ENCODE measurements at regions not wholly inside any gene's neighbourhood (a gene's known extent, or its start where the extent isn't known, plus 50 kb on each side); places are given as distances from the start of the nearest gene placed in this dataset.

GRCh38 chr12:131349397-131350127 is 361.3 kb upstream of the SFSWAP start:
- H3K4me3 ChIP-seq (ENCODE audit: low read length), result no peak overlapping the region
- H3K27ac ChIP-seq (ENCODE audit: low read length), result no peak overlapping the region
- H3K9me3 ChIP-seq (ENCODE audit: control insufficient read depth, low read length), result no peaks in the 10 kb centered on the region
- ATAC-seq (no peak), DNase-seq (no peak)
- no peaks in the 10 kb centered on the region for H3K4me1 ChIP-seq (ENCODE audit: control insufficient read depth, insufficient read depth, low read length)
- H3K27me3 ChIP-seq (ENCODE audit: control insufficient read depth, insufficient read depth), result no peaks in the 10 kb centered on the region
- 83% methylated on average over 20 of the region's 20 CpGs for WGBS
- intact Hi-C loops (cut with DNase I), result loop anchor here in 1 of 4 donors (5.0 kb wide), 1 partner anchor 273 kb away; no protein-coding TSS in a partner anchor

DNA sequence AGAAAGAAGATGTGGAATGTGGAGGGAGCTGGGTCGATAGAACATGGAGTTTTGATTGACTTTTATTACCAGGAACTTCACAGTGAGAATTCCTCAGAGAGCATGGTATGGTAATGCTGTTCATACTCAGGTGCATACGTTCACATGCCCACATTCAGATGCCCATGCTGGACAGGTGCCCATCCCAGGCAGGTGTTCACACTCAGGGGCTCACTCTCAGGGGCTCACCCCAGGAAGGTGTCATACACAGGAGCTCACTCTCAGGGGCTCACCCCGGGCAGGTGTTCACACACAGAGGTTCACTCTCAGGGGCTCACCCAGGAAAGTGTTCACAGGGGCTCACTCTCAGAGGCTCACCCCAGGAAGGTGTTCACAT is 360.0 kb upstream of the SFSWAP start:
- no peak overlapping the region for H3K4me3 ChIP-seq (ENCODE audit: low read length)
- no peaks in the 10 kb centered on the region for H3K27me3 ChIP-seq (ENCODE audit: control insufficient read depth, insufficient read depth)
- no peaks in the 10 kb centered on the region for H3K9me3 ChIP-seq (ENCODE audit: control insufficient read depth, low read length)
- no peak overlapping the region for H3K27ac ChIP-seq (ENCODE audit: low read length)
- DNase-seq, result no peak
- no peaks in the 10 kb centered on the region for H3K4me1 ChIP-seq (ENCODE audit: control insufficient read depth, insufficient read depth, low read length)
- ATAC-seq, result no peak
- intact Hi-C loops (cut with DNase I), result no loop called here
- WGBS, result 83% methylated on average over 3 of the region's 3 CpGs

GRCh38 chr12:131351319-131352028 is 359.4 kb upstream of the SFSWAP start:
- H3K9me3 ChIP-seq (ENCODE audit: control insufficient read depth, low read length), result no peaks in the 10 kb centered on the region
- DNase-seq, result no peak
- H3K27me3 ChIP-seq (ENCODE audit: control insufficient read depth, insufficient read depth), result no peaks in the 10 kb centered on the region
- H3K4me3 ChIP-seq (ENCODE audit: low read length), result no peak overlapping the region
- ATAC-seq, result no peak
- intact Hi-C loops (cut with DNase I), result no loop called here
- H3K27ac ChIP-seq (ENCODE audit: low read length), result no peak overlapping the region
- 82% methylated on average over 5 of the region's 5 CpGs for WGBS
- H3K4me1 ChIP-seq (ENCODE audit: control insufficient read depth, insufficient read depth, low read length), result no peaks in the 10 kb centered on the region

- Histone ChIP-seq H3K4me3 (ENCODE audit: low read length) (no peak overlapping the region), H3K27me3 (ENCODE audit: control insufficient read depth, insufficient read depth) (no peaks in the 10 kb centered on the region), H3K27ac (ENCODE audit: low read length) (no peak overlapping the region), H3K9me3 (ENCODE audit: control insufficient read depth, low read length) (no peaks in the 10 kb centered on the region), H3K4me1 (ENCODE audit: control insufficient read depth, insufficient read depth, low read length) (no peaks in the 10 kb centered on the region)
- DNase-seq (no peak), ATAC-seq (no peak)
- intact Hi-C loops (cut with DNase I), result no loop called here
- WGBS, result 90% methylated on average over 21 of the region's 21 CpGs
Measured at GRCh38 chr12:131352296-131352900, 358.5 kb upstream of the SFSWAP start.

GRCh38 chr12:131353376-131353775 is 357.5 kb upstream of the SFSWAP start:
- intact Hi-C loops (cut with DNase I), result no loop called here
- ATAC-seq (no peak), DNase-seq (no peak)
- no peaks in the 10 kb centered on the region for H3K4me1 ChIP-seq (ENCODE audit: control insufficient read depth, insufficient read depth, low read length)
- 64% methylated on average over 2 of the region's 2 CpGs for WGBS
- H3K27me3 ChIP-seq (ENCODE audit: control insufficient read depth, insufficient read depth), result no peaks in the 10 kb centered on the region
- H3K4me3 ChIP-seq (ENCODE audit: low read length), result no peak overlapping the region
- no peaks in the 10 kb centered on the region for H3K9me3 ChIP-seq (ENCODE audit: control insufficient read depth, low read length)
- H3K27ac ChIP-seq (ENCODE audit: low read length), result no peak overlapping the region

DNA sequence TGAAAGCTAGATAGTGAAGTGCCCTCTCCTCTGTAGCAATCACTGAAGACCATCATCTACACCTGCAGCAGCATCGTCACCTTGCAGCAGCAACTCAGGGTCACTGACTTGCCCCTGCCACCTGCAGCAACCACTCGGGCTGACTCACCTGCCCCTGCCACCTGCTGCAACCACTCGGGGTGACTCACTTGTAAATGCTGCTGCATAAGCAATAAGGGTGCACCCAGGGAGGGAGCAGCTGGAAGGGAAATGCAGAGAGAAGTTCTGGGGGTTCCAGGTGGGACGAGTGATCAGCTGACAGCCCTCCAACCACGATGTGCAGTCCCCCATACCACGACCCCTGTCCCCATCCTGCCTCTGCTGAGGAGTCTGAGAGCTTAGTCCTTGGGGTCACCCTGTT is 357.1 kb upstream of the SFSWAP start:
- WGBS, result 69% methylated on average over 6 of the region's 6 CpGs
- Histone ChIP-seq H3K4me3 (ENCODE audit: low read length) (no peak overlapping the region), H3K9me3 (ENCODE audit: control insufficient read depth, low read length) (no peaks in the 10 kb centered on the region), H3K27me3 (ENCODE audit: control insufficient read depth, insufficient read depth) (no peaks in the 10 kb centered on the region), H3K4me1 (ENCODE audit: control insufficient read depth, insufficient read depth, low read length) (no peaks in the 10 kb centered on the region), H3K27ac (ENCODE audit: low read length) (no peak overlapping the region)
- DNase-seq (no peak), ATAC-seq (no peak)
- intact Hi-C loops (cut with DNase I), result no loop called here

DNA sequence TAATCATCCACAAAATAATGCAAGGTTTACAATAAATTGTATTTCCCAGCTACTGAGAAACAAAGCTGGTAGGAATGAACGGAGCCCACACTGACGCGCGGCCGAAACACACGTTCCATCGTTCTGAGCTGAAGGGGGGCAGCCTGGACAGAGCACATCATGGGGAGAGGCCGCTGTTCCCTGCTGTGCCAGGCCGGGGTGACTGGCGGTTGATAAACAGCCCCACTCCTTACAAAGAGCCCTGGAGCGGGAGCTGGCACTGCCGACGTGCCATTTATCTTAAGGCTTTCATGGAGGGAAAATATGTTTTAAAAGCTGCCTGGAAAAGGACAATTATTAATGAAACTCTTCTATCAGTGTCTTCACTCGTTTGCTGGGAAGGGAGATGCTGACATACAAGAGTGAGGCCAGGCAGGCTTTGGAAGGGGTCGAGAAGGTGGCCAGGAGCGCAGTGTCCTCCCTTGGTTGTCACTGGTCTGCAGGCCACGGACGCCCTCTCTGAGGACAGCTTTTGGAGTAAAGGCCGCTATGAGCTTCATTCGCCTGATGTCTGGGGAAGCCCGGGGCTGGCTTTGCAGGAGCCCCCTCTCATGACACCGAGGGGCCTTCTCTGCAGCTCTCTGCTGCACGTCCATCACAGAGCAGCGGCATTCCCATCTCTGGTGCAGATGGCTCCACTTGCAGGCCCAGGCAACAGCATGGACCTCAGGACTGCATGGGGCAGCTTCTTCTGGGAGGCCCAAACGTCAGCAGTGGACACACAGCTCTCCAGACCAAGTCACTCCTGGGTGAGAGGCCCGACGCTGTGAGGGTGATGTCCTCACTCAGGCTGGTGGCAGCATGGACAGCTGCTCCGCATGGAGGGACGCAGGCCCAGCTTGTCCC is 355.3 kb upstream of the SFSWAP start:
- ATAC-seq, result no peak
- Histone ChIP-seq H3K9me3 (ENCODE audit: control insufficient read depth, low read length) (no peaks in the 10 kb centered on the region), H3K4me3 (ENCODE audit: low read length) (no peak overlapping the region), H3K4me1 (ENCODE audit: control insufficient read depth, insufficient read depth, low read length) (no peaks in the 10 kb centered on the region), H3K27me3 (ENCODE audit: control insufficient read depth, insufficient read depth) (no peaks in the 10 kb centered on the region), H3K27ac (ENCODE audit: low read length) (no peak overlapping the region)
- WGBS, result 82% methylated on average over 29 of the region's 29 CpGs
- no peak for DNase-seq
- intact Hi-C loops (cut with DNase I), result no loop called here

- 67% methylated on average over 18 of the region's 18 CpGs for WGBS
- Histone ChIP-seq H3K4me3 (ENCODE audit: low read length) (no peak overlapping the region), H3K4me1 (ENCODE audit: control insufficient read depth, insufficient read depth, low read length) (no peaks in the 10 kb centered on the region), H3K27me3 (ENCODE audit: control insufficient read depth, insufficient read depth) (no peaks in the 10 kb centered on the region), H3K9me3 (ENCODE audit: control insufficient read depth, low read length) (no peaks in the 10 kb centered on the region), H3K27ac (ENCODE audit: low read length) (no peak overlapping the region)
- ATAC-seq, result no peak
- intact Hi-C loops (cut with DNase I), result no loop called here
- DNase-seq, result no peak
Measured at GRCh38 chr12:131356485-131357184, 354.3 kb upstream of the SFSWAP start.

- Histone ChIP-seq H3K9me3 (ENCODE audit: control insufficient read depth, low read length) (no peaks in the 10 kb centered on the region), H3K27ac (ENCODE audit: low read length) (no peak overlapping the region), H3K27me3 (ENCODE audit: control insufficient read depth, insufficient read depth) (no peaks in the 10 kb centered on the region), H3K4me3 (ENCODE audit: low read length) (no peak overlapping the region), H3K4me1 (ENCODE audit: control insufficient read depth, insufficient read depth, low read length) (no peaks in the 10 kb centered on the region)
- WGBS, result 72% methylated on average over 9 of the region's 9 CpGs
- DNase-seq (no peak), ATAC-seq (no peak)
- intact Hi-C loops (cut with DNase I), result no loop called here
Measured at GRCh38 chr12:131357185-131357747, 353.6 kb upstream of the SFSWAP start.

- Histone ChIP-seq H3K9me3 (ENCODE audit: control insufficient read depth, low read length) (no peaks in the 10 kb centered on the region), H3K4me3 (ENCODE audit: low read length) (no peak overlapping the region), H3K4me1 (ENCODE audit: control insufficient read depth, insufficient read depth, low read length) (no peaks in the 10 kb centered on the region), H3K27me3 (ENCODE audit: control insufficient read depth, insufficient read depth) (no peaks in the 10 kb centered on the region), H3K27ac (ENCODE audit: low read length) (no peak overlapping the region)
- ATAC-seq (no peak), DNase-seq (no peak)
- WGBS, result 45% methylated on average over 3 of the region's 3 CpGs
- intact Hi-C loops (cut with DNase I), result no loop called here
Measured at GRCh38 chr12:131357920-131358319, 353.0 kb upstream of the SFSWAP start.
